Activated CD8-positive, alpha-beta memory T cell treated with anti-CD3 and anti-CD28 coated beads, Interleukin-2, amount 50 U/mL, for 24 hours (primary cell): ENCODE measurements at regions not wholly inside any gene's neighbourhood (a gene's known extent, or its start where the extent isn't known, plus 50 kb on each side); places are given as distances from the start of the nearest gene placed in this dataset.

Experiments used
- DNase-seq: peaks from one replicate; pipeline ENCODE4 v3.0.0-alpha.2; 2020; ENCODE audit errors: extremely low read depth

GRCh38 chr22:48660790-48661740, 1166.6 kb downstream of the BRD1 start:
- no peak for DNase-seq

GRCh38 chr22:48660104-48660789, 1167.4 kb downstream of the BRD1 start:
- no peak for DNase-seq

GRCh38 chr22:48659404-48659996, 1168.2 kb downstream of the BRD1 start:
- DNase-seq = no peak

- DNase-seq = no peak
These were observed 1168.8 kb downstream of the BRD1 start for GRCh38 chr22:48658871-48659270.

- no peak for DNase-seq
These were observed 1169.4 kb downstream of the BRD1 start for GRCh38 chr22:48658246-48658645.

- DNase-seq = no peak
These were observed 1173.2 kb downstream of the BRD1 start for GRCh38 chr22:48654492-48654891.

GRCh38 chr22:48653929-48654328, 1173.7 kb downstream of the BRD1 start:
- DNase-seq = no peak

GRCh38 chr22:48653306-48653705, 1174.4 kb downstream of the BRD1 start:
- DNase-seq = no peak

GRCh38 chr22:48652796-48653195, 1174.9 kb downstream of the BRD1 start:
- DNase-seq = no peak

GRCh38 chr22:48651981-48652538, 1175.6 kb downstream of the BRD1 start:
- no peak for DNase-seq

- DNase-seq = no peak
These were observed 1176.4 kb downstream of the BRD1 start for GRCh38 chr22:48651036-48651890.

GRCh38 chr22:48650323-48651035, 1177.2 kb downstream of the BRD1 start:
- DNase-seq = no peak

- no peak for DNase-seq
These were observed 1178.2 kb downstream of the BRD1 start for GRCh38 chr22:48649466-48649865.

GRCh38 chr22:48649031-48649430, 1178.6 kb downstream of the BRD1 start:
- DNase-seq = no peak

GRCh38 chr22:48647606-48648515, 1179.8 kb downstream of the BRD1 start:
- no peak for DNase-seq

GRCh38 chr22:48647051-48647450, 1180.6 kb downstream of the BRD1 start:
- DNase-seq = no peak

- no peak for DNase-seq
These were observed 1181.3 kb downstream of the BRD1 start for GRCh38 chr22:48646216-48646925.

GRCh38 chr22:48645766-48646165, 1181.9 kb downstream of the BRD1 start:
- DNase-seq = no peak

- no peak for DNase-seq
These were observed 1182.7 kb downstream of the BRD1 start for GRCh38 chr22:48644997-48645396.
